Neural progenitor cell (in vitro differentiated cells): ENCODE measurements at regions not wholly inside any gene's neighbourhood (a gene's known extent, or its start where the extent isn't known, plus 50 kb on each side); places are given as distances from the start of the nearest gene placed in this dataset.

ENCODE experiments used
- EZH2 ChIP-seq: fragments of 200-600 bp; sonication (generic); IDR thresholded peaks from 2 replicates; pipeline ENCODE4 v1.6.1; 2017; ENCODE audit warnings: antibody characterized with exemption, mild to moderate bottlenecking, moderate library complexity
- EZH2phosphoT487 ChIP-seq: fragments of 200-600 bp; sonication (generic); IDR thresholded peaks from 2 replicates; pipeline ENCODE4 v1.6.1; 2017; ENCODE audit warnings: antibody characterized with exemption
- TF ChIP-seq, protein P1 (sequence below): fragments of 200-600 bp; sonication (generic); IDR thresholded peaks from 2 replicates; pipeline ENCODE4 v1.5.1; 2017; ENCODE audit warnings: antibody characterized with exemption, mild to moderate bottlenecking

DNA sequence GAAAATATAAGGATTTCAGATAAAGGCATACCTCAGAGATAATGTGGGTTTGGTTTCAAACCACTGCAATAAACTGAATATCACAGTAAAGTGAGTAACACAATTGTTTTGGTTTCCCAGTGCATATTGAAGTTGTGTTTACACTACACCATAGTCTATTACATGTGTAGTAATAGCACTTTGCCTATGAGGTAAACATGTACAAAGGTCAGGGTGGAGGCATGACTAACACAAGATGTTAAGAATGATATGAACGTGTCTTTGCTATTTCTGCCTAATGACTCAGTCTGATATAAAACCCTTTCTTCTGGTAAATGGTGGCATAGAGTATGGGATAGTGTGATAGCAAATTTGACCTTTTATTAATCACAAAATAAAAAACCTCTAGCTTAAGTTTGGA lies 621.5 kb upstream of the ADGRL2 start:
- TF ChIP-seq EZH2phosphoT487 (no peak), EZH2 (no peak)
- TF ChIP-seq, protein P1, sequence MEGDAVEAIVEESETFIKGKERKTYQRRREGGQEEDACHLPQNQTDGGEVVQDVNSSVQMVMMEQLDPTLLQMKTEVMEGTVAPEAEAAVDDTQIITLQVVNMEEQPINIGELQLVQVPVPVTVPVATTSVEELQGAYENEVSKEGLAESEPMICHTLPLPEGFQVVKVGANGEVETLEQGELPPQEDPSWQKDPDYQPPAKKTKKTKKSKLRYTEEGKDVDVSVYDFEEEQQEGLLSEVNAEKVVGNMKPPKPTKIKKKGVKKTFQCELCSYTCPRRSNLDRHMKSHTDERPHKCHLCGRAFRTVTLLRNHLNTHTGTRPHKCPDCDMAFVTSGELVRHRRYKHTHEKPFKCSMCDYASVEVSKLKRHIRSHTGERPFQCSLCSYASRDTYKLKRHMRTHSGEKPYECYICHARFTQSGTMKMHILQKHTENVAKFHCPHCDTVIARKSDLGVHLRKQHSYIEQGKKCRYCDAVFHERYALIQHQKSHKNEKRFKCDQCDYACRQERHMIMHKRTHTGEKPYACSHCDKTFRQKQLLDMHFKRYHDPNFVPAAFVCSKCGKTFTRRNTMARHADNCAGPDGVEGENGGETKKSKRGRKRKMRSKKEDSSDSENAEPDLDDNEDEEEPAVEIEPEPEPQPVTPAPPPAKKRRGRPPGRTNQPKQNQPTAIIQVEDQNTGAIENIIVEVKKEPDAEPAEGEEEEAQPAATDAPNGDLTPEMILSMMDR = no peak
